ENCODE measurements at regions not wholly inside any gene's neighbourhood (a gene's known extent, or its start where the extent isn't known, plus 50 kb on each side); places are given as distances from the start of the nearest gene placed in this dataset.

GRCh38 chr2:67986258-67986657, 76.5 kb downstream of the C1D start:
- no peak for DNase-seq

Measured in NCI-H526 (cell line).